ENCODE measurements at regions not wholly inside any gene's neighbourhood (a gene's known extent, or its start where the extent isn't known, plus 50 kb on each side); places are given as distances from the start of the nearest gene placed in this dataset.

DNA sequence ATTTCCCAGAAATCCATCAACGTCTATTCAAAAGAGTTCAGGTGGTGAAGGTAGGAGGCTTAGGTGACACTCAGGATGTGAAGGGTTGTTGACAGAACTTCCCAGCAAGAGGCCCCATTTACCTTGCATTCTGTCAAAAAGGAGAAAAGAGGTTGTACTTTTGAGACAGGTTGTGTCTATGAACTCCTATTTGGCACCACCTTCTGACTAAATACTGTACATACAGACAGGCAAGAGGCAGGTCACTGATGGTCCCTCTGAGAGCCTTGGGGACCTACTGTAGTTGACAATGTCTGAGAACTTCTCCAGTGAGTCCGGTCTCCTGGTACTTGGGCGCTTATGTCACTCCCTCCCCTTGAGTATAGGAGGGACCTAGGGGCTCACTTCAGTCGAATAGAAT is 479.3 kb upstream of the ZFHX3 start:
- CTCF ChIA-PET = no interaction called here
- DNase-seq = no peak
- Histone ChIP-seq H3F3A (ENCODE audit: low read length, unreplicated experiment) (no peaks in the 10 kb centered on the region), H3K27ac (ENCODE audit: low read length) (no peak overlapping the region), H3K9me3 (ENCODE audit: low read length) (no peaks in the 10 kb centered on the region), H3K9ac (ENCODE audit: low read length) (no peak overlapping the region), H3K4me1 (ENCODE audit: insufficient read depth, low read length) (no peaks in the 10 kb centered on the region), H3K36me3 (ENCODE audit: low read depth, low read length) (no peaks in the 10 kb centered on the region), H2AFZ (ENCODE audit: low read length) (no peak overlapping the region), H3K27me3 (ENCODE audit: low read length) (peaks cover 18% of the 10 kb centered on the region; the same call in 1 of the 2 replicates), H4K20me1 (ENCODE audit: low read length) (no peaks in the 10 kb centered on the region), H3K9me2 (replicated peaks; ENCODE audit: low read length) (no peaks in the 10 kb centered on the region), H3K4me2 (ENCODE audit: low read length) (no peak overlapping the region), H3K4me3 (ENCODE audit: low read length) (no peak overlapping the region), H3K79me2 (ENCODE audit: low read length) (no peaks in the 10 kb centered on the region)
- no TSS peak for BruUV-seq (replicated peaks)
- TF ChIP-seq CTCF (conservative IDR thresholded peaks at IDR 0.05; ENCODE audit: low read depth, low read length) (0 out of 2 replicates have a peak, but pooled peaks have one; percentile 14), EZH2phosphoT487 (IDR thresholded peaks at IDR 0.05; ENCODE audit: borderline replicate concordance, low read length) (no peak), EZH2 (IDR thresholded peaks at IDR 0.05; ENCODE audit: low read length, unreplicated experiment) (no peak)
- intact Hi-C loops (cut with micrococcal nuclease) = no loop called here
- no peak for ATAC-seq
- POLR2A ChIA-PET (ENCODE audit: unreplicated experiment) = no interaction called here

GRCh38 chr16:73526011-73526804 is 478.3 kb upstream of the ZFHX3 start:
- Histone ChIP-seq H3K79me2 (ENCODE audit: low read length) (no peaks in the 10 kb centered on the region), H3K4me1 (ENCODE audit: insufficient read depth, low read length) (no peaks in the 10 kb centered on the region), H3K36me3 (ENCODE audit: low read depth, low read length) (no peaks in the 10 kb centered on the region), H2AFZ (ENCODE audit: low read length) (no peak overlapping the region), H3K4me3 (ENCODE audit: low read length) (no peak overlapping the region), H3K4me2 (ENCODE audit: low read length) (no peak overlapping the region), H3K9me3 (ENCODE audit: low read length) (no peaks in the 10 kb centered on the region), H4K20me1 (ENCODE audit: low read length) (no peaks in the 10 kb centered on the region), H3K9me2 (replicated peaks; ENCODE audit: low read length) (no peaks in the 10 kb centered on the region), H3F3A (ENCODE audit: low read length, unreplicated experiment) (no peaks in the 10 kb centered on the region), H3K9ac (ENCODE audit: low read length) (no peak overlapping the region), H3K27ac (ENCODE audit: low read length) (no peak overlapping the region), H3K27me3 (ENCODE audit: low read length) (peaks cover 18% of the 10 kb centered on the region; the same call in 1 of the 2 replicates)
- intact Hi-C loops (cut with micrococcal nuclease) = no loop called here
- BruUV-seq (replicated peaks) = no TSS peak
- no peak for TF ChIP-seq EZH2phosphoT487 (IDR thresholded peaks at IDR 0.05; ENCODE audit: borderline replicate concordance, low read length)
- no peak for TF ChIP-seq CTCF (conservative IDR thresholded peaks at IDR 0.05; ENCODE audit: low read depth, low read length)
- no peak for TF ChIP-seq EZH2 (IDR thresholded peaks at IDR 0.05; ENCODE audit: low read length, unreplicated experiment)
- ChIA-PET POLR2A (ENCODE audit: unreplicated experiment) (no interaction called here), CTCF (no interaction called here)
- DNase-seq (no peak), ATAC-seq (no peak)

DNA sequence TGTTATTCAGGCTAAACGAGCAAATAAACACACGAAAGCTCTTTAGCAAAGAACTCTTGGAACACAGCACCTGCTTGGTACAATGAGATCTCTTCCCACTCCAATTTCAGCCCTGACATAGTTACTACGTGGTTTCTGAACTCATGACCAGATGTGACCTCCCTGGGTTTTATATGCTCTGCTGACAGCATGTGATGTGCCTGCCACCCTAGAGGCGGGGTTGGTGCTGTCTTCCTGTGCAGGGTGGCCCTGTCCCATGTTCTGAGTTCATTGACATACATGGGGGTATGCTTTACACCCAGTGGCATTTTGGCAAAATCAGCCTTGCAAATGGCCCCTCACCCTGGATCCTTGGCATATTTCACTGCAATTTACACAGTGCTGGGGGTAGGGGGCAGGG is 475.3 kb upstream of the ZFHX3 start:
- BruUV-seq (replicated peaks) = no TSS peak
- no peaks in the 10 kb centered on the region for H3F3A ChIP-seq (ENCODE audit: low read length, unreplicated experiment)
- H3K4me2 ChIP-seq (ENCODE audit: low read length) = no peak overlapping the region
- no peak overlapping the region for H3K9ac ChIP-seq (ENCODE audit: low read length)
- intact Hi-C loops (cut with micrococcal nuclease) = no loop called here
- ATAC-seq (no peak), DNase-seq (no peak)
- ChIA-PET POLR2A (ENCODE audit: unreplicated experiment) (no interaction called here), CTCF (no interaction called here)
- H3K9me2 ChIP-seq (replicated peaks; ENCODE audit: low read length) = no peaks in the 10 kb centered on the region
- TF ChIP-seq CTCF (conservative IDR thresholded peaks at IDR 0.05; ENCODE audit: low read depth, low read length) = no peak
- H3K79me2 ChIP-seq (ENCODE audit: low read length) = no peaks in the 10 kb centered on the region
- H3K9me3 ChIP-seq (ENCODE audit: low read length) = no peaks in the 10 kb centered on the region
- H2AFZ ChIP-seq (ENCODE audit: low read length) = no peak overlapping the region
- no peak overlapping the region for H3K4me3 ChIP-seq (ENCODE audit: low read length)
- H3K36me3 ChIP-seq (ENCODE audit: low read depth, low read length) = no peaks in the 10 kb centered on the region
- H3K27me3 ChIP-seq (ENCODE audit: low read length) = peaks cover 20% of the 10 kb centered on the region; the same call in 1 of the 2 replicates
- no peak overlapping the region for H3K27ac ChIP-seq (ENCODE audit: low read length)
- no peaks in the 10 kb centered on the region for H4K20me1 ChIP-seq (ENCODE audit: low read length)
- H3K4me1 ChIP-seq (ENCODE audit: insufficient read depth, low read length) = no peaks in the 10 kb centered on the region

Data from PC-3 (cell line).